ENCODE measurements at regions not wholly inside any gene's neighbourhood (a gene's known extent, or its start where the extent isn't known, plus 50 kb on each side); places are given as distances from the start of the nearest gene placed in this dataset.
"Not testable (repeated sequence)": the region's sequence is repeated elsewhere in the genome, so short reads cannot be mapped to it uniquely, and the experiment has no call there.

- ChIA-PET CTCF (no interaction called here), POLR2A (no interaction called here)
- Histone ChIP-seq H3K36me3 (ENCODE audit: insufficient read depth, low read length) (no peaks in the 10 kb centered on the region), H3K9me3 (ENCODE audit: control insufficient read depth in 1 of 2, insufficient read depth in 1 of 2, low read length in 2 of 2) (peaks cover 0 to 2% of the 10 kb centered on the region in 2 experiments), H3K4me1 (ENCODE audit: insufficient read depth, low read length) (no peaks in the 10 kb centered on the region), H3K27ac (ENCODE audit: low read depth in 1 of 2, low read length in 2 of 2) (no peak overlapping the region), H3K4me3 (ENCODE audit: low read length) (no peak overlapping the region), H3K27me3 (ENCODE audit: control insufficient read depth in 1 of 2, insufficient read depth in 2 of 2, low read length in 2 of 2) (no peaks in the 10 kb centered on the region)
- H3K4me3 Mint-ChIP-seq = no peak overlapping the region
- H3K27me3 Mint-ChIP-seq = no peaks in the 10 kb centered on the region
- no peaks in the 10 kb centered on the region for H3K9me3 Mint-ChIP-seq
- H3K4me1 Mint-ChIP-seq (ENCODE audit: low read depth) = no peaks in the 10 kb centered on the region
- DNase-seq (no peak), ATAC-seq (ENCODE audit: poor library complexity) (no peak)
- H3K36me3 Mint-ChIP-seq (ENCODE audit: low read depth) = no peaks in the 10 kb centered on the region
- no peak overlapping the region for H3K27ac Mint-ChIP-seq
- TF ChIP-seq CTCF (IDR thresholded peaks at IDR 0.05) = no peak
- intact Hi-C loops (cut with DNase I, micrococcal nuclease) = no loop called here
These were observed 596.6 kb downstream of the KCTD12 start for GRCh38 chr13:76289558-76289957.

- POLR2A ChIA-PET = no interaction called here
- TF ChIP-seq CTCF (IDR thresholded peaks at IDR 0.05) = no peak
- Mint-ChIP-seq H3K4me3 (no peak overlapping the region), H3K27me3 (no peaks in the 10 kb centered on the region), H3K9me3 (no peaks in the 10 kb centered on the region), H3K27ac (no peak overlapping the region), H3K36me3 (ENCODE audit: low read depth) (no peaks in the 10 kb centered on the region), H3K4me1 (ENCODE audit: low read depth) (no peaks in the 10 kb centered on the region)
- no peak overlapping the region for H3K4me3 ChIP-seq (ENCODE audit: low read length)
- H3K27me3 ChIP-seq (ENCODE audit: control insufficient read depth in 1 of 2, insufficient read depth in 2 of 2, low read length in 2 of 2) = no peaks in the 10 kb centered on the region
- no peaks in the 10 kb centered on the region for H3K9me3 ChIP-seq (ENCODE audit: control insufficient read depth in 1 of 2, insufficient read depth in 1 of 2, low read length in 2 of 2)
- H3K27ac ChIP-seq (ENCODE audit: low read depth in 1 of 2, low read length in 2 of 2) = no peak overlapping the region
- H3K36me3 ChIP-seq (ENCODE audit: insufficient read depth, low read length) = no peaks in the 10 kb centered on the region
- ATAC-seq (ENCODE audit: poor library complexity) (no peak), DNase-seq (no peak)
- CTCF ChIA-PET = no interaction called here
- intact Hi-C loops (cut with DNase I, micrococcal nuclease) = no loop called here
- H3K4me1 ChIP-seq (ENCODE audit: insufficient read depth, low read length) = no peaks in the 10 kb centered on the region
These were observed 600.0 kb downstream of the KCTD12 start for GRCh38 chr13:76286178-76286577.

GRCh38 chr13:76285463-76285862, 600.7 kb downstream of the KCTD12 start:
- Histone ChIP-seq H3K27me3 (ENCODE audit: control insufficient read depth in 1 of 2, insufficient read depth in 2 of 2, low read length in 2 of 2) (no peaks in the 10 kb centered on the region), H3K9me3 (ENCODE audit: control insufficient read depth in 1 of 2, insufficient read depth in 1 of 2, low read length in 2 of 2) (no peaks in the 10 kb centered on the region), H3K27ac (ENCODE audit: low read depth in 1 of 2, low read length in 2 of 2) (no peak overlapping the region), H3K4me3 (ENCODE audit: low read length) (no peak overlapping the region), H3K4me1 (ENCODE audit: insufficient read depth, low read length) (no peaks in the 10 kb centered on the region), H3K36me3 (ENCODE audit: insufficient read depth, low read length) (no peaks in the 10 kb centered on the region)
- H3K27ac Mint-ChIP-seq = no peak overlapping the region
- CTCF ChIA-PET = no interaction called here
- POLR2A ChIA-PET = no interaction called here
- ATAC-seq (ENCODE audit: poor library complexity) = no peak
- no peak for TF ChIP-seq CTCF (IDR thresholded peaks at IDR 0.05)
- H3K4me3 Mint-ChIP-seq = no peak overlapping the region
- intact Hi-C loops (cut with DNase I, micrococcal nuclease) = no loop called here
- no peaks in the 10 kb centered on the region for H3K4me1 Mint-ChIP-seq (ENCODE audit: low read depth)
- no peaks in the 10 kb centered on the region for H3K9me3 Mint-ChIP-seq
- DNase-seq = no peak
- H3K27me3 Mint-ChIP-seq = no peaks in the 10 kb centered on the region
- no peaks in the 10 kb centered on the region for H3K36me3 Mint-ChIP-seq (ENCODE audit: low read depth)

- H3K27me3 ChIP-seq (ENCODE audit: control insufficient read depth in 1 of 2, insufficient read depth in 2 of 2, low read length in 2 of 2); intact Hi-C loops (cut with DNase I, micrococcal nuclease); H3K4me3 Mint-ChIP-seq; ATAC-seq (ENCODE audit: poor library complexity); H3K36me3 Mint-ChIP-seq (ENCODE audit: low read depth); CTCF ChIA-PET; H3K9me3 ChIP-seq (ENCODE audit: control insufficient read depth in 1 of 2, insufficient read depth in 1 of 2, low read length in 2 of 2); DNase-seq; H3K4me1 ChIP-seq (ENCODE audit: insufficient read depth, low read length); POLR2A ChIA-PET; H3K27me3 Mint-ChIP-seq; H3K4me3 ChIP-seq (ENCODE audit: low read length); H3K36me3 ChIP-seq (ENCODE audit: insufficient read depth, low read length); H3K27ac Mint-ChIP-seq; H3K27ac ChIP-seq (ENCODE audit: low read depth in 1 of 2, low read length in 2 of 2); H3K4me1 Mint-ChIP-seq (ENCODE audit: low read depth); H3K9me3 Mint-ChIP-seq: not testable (repeated sequence)
These were observed 606.4 kb downstream of the KCTD12 start for GRCh38 chr13:76279766-76280165.
